IMR-90 (cell line): ENCODE measurements at regions not wholly inside any gene's neighbourhood (a gene's known extent, or its start where the extent isn't known, plus 50 kb on each side); places are given as distances from the start of the nearest gene placed in this dataset.

ENCODE experiments used
- ATAC-seq: fragments of 200-7000 bp; cut with Tn5 transposase; 2 replicates; pipeline ENCODE4 v1.9.1; 2020; ENCODE audit warnings: low read depth, mild to moderate bottlenecking, moderate library complexity
- BruUV-seq: library from RNA; stranded (reverse); fragments of 400-500 nt; replicated peaks from 2 replicates; lab custom pipeline; 2021; lab: Mats Ljungman, UMichigan
- CTCF ChIA-PET: fragments of 300-600 bp; formaldehyde crosslinking; extraction: SDS; loops from one replicate; lab custom pipeline; 2021; ENCODE audit warnings: antibody characterized with exemption; lab: Yijun Ruan, JAX
- POLR2A ChIA-PET: fragments of 300-600 bp; sonication (Branson Sonifier 250); formaldehyde crosslinking; loops from one replicate; lab custom pipeline; 2022; ENCODE audit warnings: antibody characterized with exemption; ENCODE audit not compliant: unreplicated experiment; lab: Charles Lee
- DNase-seq: peaks from one replicate; pipeline ENCODE4 v3.0.0; 2013
- H2AFZ ChIP-seq: replicated peaks from 2 replicates; pipeline ENCODE3; 2013; ENCODE audit warnings: low read length, mild to moderate bottlenecking; ENCODE audit not compliant: poor library complexity
- H2AK5ac ChIP-seq: 2 replicates; pipeline ENCODE4 v1.6.1; 2013; ENCODE audit warnings: low read depth, low read length, inconsistent platforms
- H2AK9ac ChIP-seq: replicated peaks from 2 replicates; pipeline ENCODE3; 2013; ENCODE audit warnings: mild to moderate bottlenecking, low read depth, low read length, moderate library complexity; ENCODE audit not compliant: poor library complexity
- H2BK120ac ChIP-seq: 2 replicates; pipeline ENCODE4 v1.6.1; 2013; ENCODE audit warnings: low read depth, low read length, inconsistent platforms
- H2BK15ac ChIP-seq: 3 replicates; pipeline ENCODE4 v1.6.1; 2013; ENCODE audit warnings: low read depth, low read length, inconsistent platforms
- H2BK20ac ChIP-seq: 2 replicates; pipeline ENCODE4 v1.6.1; 2013; ENCODE audit warnings: low read depth, mild to moderate bottlenecking, inconsistent platforms, low read length, moderate library complexity
- H2BK5ac ChIP-seq: 2 replicates; pipeline ENCODE4 v1.6.1; 2013; ENCODE audit warnings: mild to moderate bottlenecking, low read depth, low read length, inconsistent platforms; ENCODE audit not compliant: poor library complexity, severe bottlenecking
- H3K14ac ChIP-seq: replicated peaks from 2 replicates; pipeline ENCODE4 v1.6.1; 2013; ENCODE audit warnings: low read depth, low read length, inconsistent platforms
- H3K18ac ChIP-seq: 2 replicates; pipeline ENCODE4 v1.6.1; 2013; ENCODE audit warnings: low read depth, low read length, control low read depth
- H3K23ac ChIP-seq: 2 replicates; pipeline ENCODE4 v1.6.1; 2013; ENCODE audit warnings: low read depth, low read length, inconsistent platforms
- H3K27ac ChIP-seq: 2 replicates; pipeline ENCODE4 v1.5.1; 2013; ENCODE audit warnings: mild to moderate bottlenecking, control low read depth, low read length; ENCODE audit not compliant: insufficient read depth
- H3K27me3 ChIP-seq: 2 replicates; pipeline ENCODE4 v1.6.1; 2013; ENCODE audit warnings: low read length; ENCODE audit not compliant: control insufficient read depth, insufficient read depth
- H3K36me3 ChIP-seq: 2 replicates; pipeline ENCODE4 v1.6.1; 2013; ENCODE audit warnings: low read length, mixed read lengths; ENCODE audit not compliant: control insufficient read depth, insufficient read depth
- H3K4ac ChIP-seq: 2 replicates; pipeline ENCODE4 v1.6.1; 2013; ENCODE audit warnings: low read depth, low read length, inconsistent platforms
- H3K4me1 ChIP-seq: 2 replicates; pipeline ENCODE4 v1.6.1; 2013; ENCODE audit warnings: low read length, mixed read lengths; ENCODE audit not compliant: control insufficient read depth, insufficient read depth
- H3K4me2 ChIP-seq: 2 replicates; pipeline ENCODE4 v1.6.1; 2013; ENCODE audit warnings: low read depth, mild to moderate bottlenecking, control low read depth, low read length, moderate library complexity
- H3K4me3 ChIP-seq: 2 replicates; pipeline ENCODE4 v1.5.1; 2013; ENCODE audit warnings: low read depth, mild to moderate bottlenecking, control low read depth, low read length, moderate library complexity; ENCODE audit not compliant: insufficient read depth
- H3K56ac ChIP-seq: 2 replicates; pipeline ENCODE4 v1.6.1; 2013; ENCODE audit warnings: low read length, inconsistent platforms; ENCODE audit not compliant: insufficient read depth; ENCODE audit errors: extremely low read depth
- H3K79me1 ChIP-seq, 2 experiments: 2 replicates each; pipeline ENCODE4 v1.6.1; 2013; ENCODE audit warnings: low read length in 2 of 2, inconsistent platforms in 1 of 2, low read depth in 1 of 2
- H3K9ac ChIP-seq: 2 replicates; pipeline ENCODE4 v1.6.1; 2013; ENCODE audit warnings: low read depth, low read length, control low read depth
- H3K9me1 ChIP-seq: 2 replicates; pipeline ENCODE4 v1.6.1; 2013; ENCODE audit warnings: low read length, inconsistent platforms; ENCODE audit not compliant: insufficient read depth
- H3K9me3 ChIP-seq: 2 replicates; pipeline ENCODE4 v1.6.1; 2013; ENCODE audit warnings: low read length; ENCODE audit not compliant: control insufficient read depth, insufficient read depth
- H4K20me1 ChIP-seq: 2 replicates; pipeline ENCODE4 v1.6.1; 2013; ENCODE audit warnings: low read length, inconsistent platforms; ENCODE audit not compliant: insufficient read depth
- H4K5ac ChIP-seq: 2 replicates; pipeline ENCODE4 v1.6.1; 2013; ENCODE audit warnings: mild to moderate bottlenecking, low read depth, low read length, control low read depth
- H4K8ac ChIP-seq, 2 experiments: 2 replicates each; pipeline ENCODE4 v1.6.1; 2013; ENCODE audit warnings: low read depth in 2 of 2, low read length in 2 of 2, control low read depth in 1 of 2, inconsistent platforms in 1 of 2
- H4K91ac ChIP-seq: 2 replicates; pipeline ENCODE4 v1.6.1; 2013; ENCODE audit warnings: low read depth, low read length, inconsistent platforms; ENCODE audit not compliant: insufficient read depth
- POLR2A ChIP-seq: IDR thresholded peaks from 2 replicates; pipeline ENCODE4 v1.6.1; 2012; ENCODE audit warnings: mild to moderate bottlenecking, low read depth, low read length
- SMC3 ChIP-seq: fragments of 150-350 bp; IDR thresholded peaks from 2 replicates; pipeline ENCODE4 v1.6.1; 2016; ENCODE audit warnings: low read depth, mild to moderate bottlenecking, antibody characterized with exemption, low read length, moderate library complexity
- WGBS, 2 experiments: methylation state at CpG; one replicate each; pipeline versions ENCODE4 v1.1.5 to v1.1.7; 2013; ENCODE audit warnings: missing lambda C conversion rate in 2 of 2; ENCODE audit not compliant: insufficient read length in 1 of 2; ENCODE audit errors: extremely low coverage in 2 of 2; 5-methylcytosine and 5-hydroxymethylcytosine counted together
- dilution Hi-C: fragments of 300-500 bp; cut with HindIII; formaldehyde crosslinking; loops from one replicate; pipeline ENCODE4 v1.14.3; 2018; ENCODE audit warnings: low sequenced_read_pairs; ENCODE audit not compliant: unreplicated experiment
- in situ Hi-C: fragments of 300-500 bp; cut with MboI; formaldehyde crosslinking; loops from 3 replicates; pipeline ENCODE4 v1.14.3; 2019; ENCODE audit warnings: low sequenced_read_pairs, inconsistent platforms, mixed read lengths
- intact Hi-C: fragments of 100-400 bp; cut with micrococcal nuclease; formaldehyde crosslinking; loops from 2 replicates; pipeline ENCODE4 v1.10.0; 2022
- TF ChIP-seq, protein P1 (sequence below): conservative IDR thresholded peaks from 2 replicates; pipeline ENCODE4 v1.5.1; 2012; ENCODE audit warnings: mild to moderate bottlenecking, low read depth, low read length, improper control_type of control experiment

DNA sequence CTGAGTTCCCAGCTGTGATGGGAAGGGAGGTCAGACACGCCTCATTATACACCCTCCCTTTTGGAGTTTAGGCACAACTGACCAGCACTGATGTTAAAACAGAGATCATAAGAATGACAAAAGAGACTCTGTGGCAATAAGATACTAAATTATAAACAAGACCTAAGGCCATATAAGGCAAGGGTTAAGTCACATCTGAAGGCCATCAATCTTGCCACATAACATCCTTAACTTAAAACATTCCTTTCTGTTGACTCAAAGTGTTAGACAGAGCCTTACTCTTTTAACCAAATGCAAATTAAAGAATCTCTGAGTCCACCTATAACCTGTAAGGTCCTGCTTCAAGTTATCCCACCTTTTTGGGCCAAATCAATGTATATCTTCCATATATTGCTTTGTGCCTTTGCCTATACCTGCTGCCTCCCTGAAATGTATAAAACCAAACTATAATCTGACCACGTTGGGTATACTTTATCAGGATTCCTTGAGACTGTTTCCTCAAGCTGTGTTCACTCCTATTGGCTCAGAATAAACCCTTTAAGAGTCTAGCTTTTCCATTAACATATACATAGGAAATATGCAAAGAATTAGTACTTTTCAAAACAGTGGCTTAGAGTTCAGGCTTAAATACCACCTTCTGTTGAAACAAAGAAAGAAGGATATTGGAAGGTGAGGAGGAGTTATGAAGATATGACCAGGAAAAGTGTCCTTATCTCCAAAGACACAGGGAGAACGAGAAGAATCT is 214.4 kb upstream of the PPP1R2C start:
- DNase-seq (no peak), ATAC-seq (no peak)
- no peak overlapping the region for H3K27ac ChIP-seq
- H3K4me2 ChIP-seq = no peak overlapping the region
- H3K9me1 ChIP-seq = no peaks in the 10 kb centered on the region
- H3K4me3 ChIP-seq = no peak overlapping the region
- H2BK20ac ChIP-seq = no peak overlapping the region
- H4K91ac ChIP-seq = no peak overlapping the region
- no peak overlapping the region for H3K18ac ChIP-seq
- H3K9ac ChIP-seq = no peak overlapping the region
- no peak overlapping the region for H4K8ac ChIP-seq
- no peak overlapping the region for H3K4ac ChIP-seq
- H3K36me3 ChIP-seq = no peaks in the 10 kb centered on the region
- intact Hi-C loops (no loop called here), dilution Hi-C loops (no loop called here), in situ Hi-C loops (no loop called here)
- no CpG with 5 or more reads among the region's 3 CpGs for WGBS, 2 experiments
- H3K4me1 ChIP-seq = no peaks in the 10 kb centered on the region
- H3K9me3 ChIP-seq = no peaks in the 10 kb centered on the region
- H2BK120ac ChIP-seq = no peak overlapping the region
- CTCF ChIA-PET = no interaction called here
- H3K23ac ChIP-seq = no peak overlapping the region
- H2BK15ac ChIP-seq = no peak overlapping the region
- H2AFZ ChIP-seq = no peak overlapping the region
- no peaks in the 10 kb centered on the region for H4K20me1 ChIP-seq
- no TSS peak for BruUV-seq
- H2BK5ac ChIP-seq = no peak overlapping the region
- POLR2A ChIA-PET = no interaction called here
- no peak overlapping the region for H2AK5ac ChIP-seq
- H3K27me3 ChIP-seq = no peaks in the 10 kb centered on the region
- H3K56ac ChIP-seq = no peak overlapping the region
- no peak for TF ChIP-seq POLR2A
- no peak for TF ChIP-seq SMC3
- TF ChIP-seq, protein P1, sequence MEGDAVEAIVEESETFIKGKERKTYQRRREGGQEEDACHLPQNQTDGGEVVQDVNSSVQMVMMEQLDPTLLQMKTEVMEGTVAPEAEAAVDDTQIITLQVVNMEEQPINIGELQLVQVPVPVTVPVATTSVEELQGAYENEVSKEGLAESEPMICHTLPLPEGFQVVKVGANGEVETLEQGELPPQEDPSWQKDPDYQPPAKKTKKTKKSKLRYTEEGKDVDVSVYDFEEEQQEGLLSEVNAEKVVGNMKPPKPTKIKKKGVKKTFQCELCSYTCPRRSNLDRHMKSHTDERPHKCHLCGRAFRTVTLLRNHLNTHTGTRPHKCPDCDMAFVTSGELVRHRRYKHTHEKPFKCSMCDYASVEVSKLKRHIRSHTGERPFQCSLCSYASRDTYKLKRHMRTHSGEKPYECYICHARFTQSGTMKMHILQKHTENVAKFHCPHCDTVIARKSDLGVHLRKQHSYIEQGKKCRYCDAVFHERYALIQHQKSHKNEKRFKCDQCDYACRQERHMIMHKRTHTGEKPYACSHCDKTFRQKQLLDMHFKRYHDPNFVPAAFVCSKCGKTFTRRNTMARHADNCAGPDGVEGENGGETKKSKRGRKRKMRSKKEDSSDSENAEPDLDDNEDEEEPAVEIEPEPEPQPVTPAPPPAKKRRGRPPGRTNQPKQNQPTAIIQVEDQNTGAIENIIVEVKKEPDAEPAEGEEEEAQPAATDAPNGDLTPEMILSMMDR = no peak
- no peak overlapping the region for H4K5ac ChIP-seq
- no peak overlapping the region for H2AK9ac ChIP-seq
- no peak overlapping the region for H3K14ac ChIP-seq
- no peaks in the 10 kb centered on the region for H3K79me1 ChIP-seq
